ENCODE measurements at regions not wholly inside any gene's neighbourhood (a gene's known extent, or its start where the extent isn't known, plus 50 kb on each side); places are given as distances from the start of the nearest gene placed in this dataset.

GRCh38 chr3:73926360-73927202, 301.8 kb upstream of the PDZRN3 start:
- DNase-seq (ENCODE audit: low read depth, low spot score) = no peak
- no peaks in the 10 kb centered on the region for H3K27me3 ChIP-seq (ENCODE audit: control insufficient read depth, extremely low read depth, insufficient read depth, low read length)
- dilution Hi-C loops (cut with MboI; ENCODE audit: extremely low pct_ligation_motif_present, low sequenced_read_pairs) = no loop called here
- H3K4me1 ChIP-seq (ENCODE audit: control insufficient read depth, extremely low read depth, insufficient read depth, low read length) = no peaks in the 10 kb centered on the region
- H3K4me2 ChIP-seq (ENCODE audit: control insufficient read depth, extremely low read depth, insufficient read depth, low read depth, low read length) = no peak overlapping the region
- H3K36me3 ChIP-seq (ENCODE audit: control insufficient read depth in 2 of 2, extremely low read depth in 1 of 2, insufficient read depth in 2 of 2, low read length in 2 of 2) = no peaks in the 10 kb centered on the region
- TF ChIP-seq CTCF (optimal IDR thresholded peaks at IDR 0.05 in 1 of 3, IDR thresholded peaks at IDR 0.05 in 1 of 3, conservative IDR thresholded peaks at IDR 0.05 in 1 of 3; ENCODE audit: extremely low read depth in 1 of 3, insufficient read depth in 2 of 3, low read length in 3 of 3) = no peak
- TF ChIP-seq EZH2 (IDR thresholded peaks at IDR 0.05; ENCODE audit: low read length) = no peak
- no peaks in the 10 kb centered on the region for H3K9me3 ChIP-seq (ENCODE audit: control insufficient read depth, low read depth, low read length)
- no peak overlapping the region for H3K4me3 ChIP-seq (ENCODE audit: control insufficient read depth in 2 of 3, extremely low read depth in 1 of 3, insufficient read depth in 2 of 3, low read depth in 1 of 3, low read length in 3 of 3)
- no peak overlapping the region for H3K27ac ChIP-seq (ENCODE audit: control insufficient read depth, insufficient read depth, low read length)
- no peak for FAIRE-seq
- H4K20me1 ChIP-seq (ENCODE audit: control insufficient read depth, extremely low read depth, insufficient read depth, low read length) = no peaks in the 10 kb centered on the region
- H3K79me2 ChIP-seq (ENCODE audit: control insufficient read depth, insufficient read depth, low read length) = no peaks in the 10 kb centered on the region
- H2AFZ ChIP-seq (ENCODE audit: control insufficient read depth, low read length) = no peak overlapping the region
- no peaks in the 10 kb centered on the region for H3K9me1 ChIP-seq (ENCODE audit: control insufficient read depth, extremely low read depth, insufficient read depth, low read length)
- no peak overlapping the region for H3K9ac ChIP-seq (ENCODE audit: control insufficient read depth, extremely low read depth, insufficient read depth, low read length)

GRCh38 chr3:73925011-73925410, 300.3 kb upstream of the PDZRN3 start:
- Histone ChIP-seq H3K36me3 (ENCODE audit: control insufficient read depth in 2 of 2, extremely low read depth in 1 of 2, insufficient read depth in 2 of 2, low read length in 2 of 2) (no peaks in the 10 kb centered on the region), H2AFZ (ENCODE audit: control insufficient read depth, low read length) (no peak overlapping the region), H4K20me1 (ENCODE audit: control insufficient read depth, extremely low read depth, insufficient read depth, low read length) (no peaks in the 10 kb centered on the region), H3K4me1 (ENCODE audit: control insufficient read depth, extremely low read depth, insufficient read depth, low read length) (no peaks in the 10 kb centered on the region), H3K9ac (ENCODE audit: control insufficient read depth, extremely low read depth, insufficient read depth, low read length) (no peak overlapping the region), H3K27ac (ENCODE audit: control insufficient read depth, insufficient read depth, low read length) (no peak overlapping the region), H3K9me3 (ENCODE audit: control insufficient read depth, low read depth, low read length) (no peaks in the 10 kb centered on the region), H3K27me3 (ENCODE audit: control insufficient read depth, extremely low read depth, insufficient read depth, low read length) (no peaks in the 10 kb centered on the region), H3K79me2 (ENCODE audit: control insufficient read depth, insufficient read depth, low read length) (no peaks in the 10 kb centered on the region), H3K9me1 (ENCODE audit: control insufficient read depth, extremely low read depth, insufficient read depth, low read length) (no peaks in the 10 kb centered on the region), H3K4me3 (ENCODE audit: control insufficient read depth in 2 of 3, extremely low read depth in 1 of 3, insufficient read depth in 2 of 3, low read depth in 1 of 3, low read length in 3 of 3) (no peak overlapping the region), H3K4me2 (ENCODE audit: control insufficient read depth, extremely low read depth, insufficient read depth, low read depth, low read length) (no peak overlapping the region)
- DNase-seq (ENCODE audit: low read depth, low spot score) (no peak), FAIRE-seq (no peak)
- dilution Hi-C loops (cut with MboI; ENCODE audit: extremely low pct_ligation_motif_present, low sequenced_read_pairs) = no loop called here
- TF ChIP-seq EZH2 (IDR thresholded peaks at IDR 0.05; ENCODE audit: low read length) (no peak), CTCF (optimal IDR thresholded peaks at IDR 0.05 in 1 of 3, IDR thresholded peaks at IDR 0.05 in 1 of 3, conservative IDR thresholded peaks at IDR 0.05 in 1 of 3; ENCODE audit: extremely low read depth in 1 of 3, insufficient read depth in 2 of 3, low read length in 3 of 3) (no peak)
